HCT116 (cell line): ENCODE measurements at regions not wholly inside any gene's neighbourhood (a gene's known extent, or its start where the extent isn't known, plus 50 kb on each side); places are given as distances from the start of the nearest gene placed in this dataset.

Experiments used
- ATAC-seq: fragments of 200-7000 bp; cut with Tn5 transposase; 2 replicates; pipeline ENCODE4 v1.9.1; 2020; ENCODE audit warnings: mild to moderate bottlenecking, moderate library complexity
- BruUV-seq: library from RNA; stranded (reverse); fragments of 400-500 nt; replicated peaks from 2 replicates; lab custom pipeline; 2021; lab: Mats Ljungman, UMichigan
- CTCF ChIA-PET: fragments of 300-600 bp; sonication (Branson Sonifier 250); formaldehyde crosslinking; loops from one replicate; lab custom pipeline; 2021; ENCODE audit warnings: antibody characterized with exemption; lab: Charles Lee
- POLR2A ChIA-PET: fragments of 300-600, 350-600 bp; sonication (Branson Sonifier 250); formaldehyde crosslinking; loops from one replicate; lab custom pipeline; 2021; ENCODE audit warnings: antibody characterized with exemption; lab: Charles Lee
- RAD21 ChIA-PET, 2 experiments: fragments of 300-600 bp; sonication (Branson Sonifier 250); formaldehyde crosslinking; loops; one replicate each; lab custom pipeline; 2023; ENCODE audit warnings: low total read pairs in 2 of 2; ENCODE audit not compliant: uncharacterized antibody in 2 of 2, unreplicated experiment in 2 of 2, low non-redundant PET in 1 of 2; lab: Charles Lee
- DNase-seq: peaks from one replicate; pipeline ENCODE4 v3.0.0-alpha.2; 2010; ENCODE audit warnings: low read depth, low spot score
- H2AFZ ChIP-seq: fragments of 200-600 bp; shearing (Covaris generic), sonication (generic); 2 replicates; pipeline ENCODE4 v1.6.1; 2017; ENCODE audit warnings: low read depth, mixed run types, mixed read lengths, antibody characterized with exemption, low read length; ENCODE audit not compliant: poor library complexity, severe bottlenecking
- H3K27ac ChIP-seq: 2 replicates; pipeline ENCODE4 v1.5.1; 2012; ENCODE audit warnings: low read depth, low read length
- H3K27me3 ChIP-seq: fragments of 200-600 bp; sonication (generic); 2 replicates; pipeline ENCODE4 v1.6.1; 2016; ENCODE audit warnings: mixed run types, low read length, mixed read lengths; ENCODE audit not compliant: insufficient read depth
- H3K36me3 ChIP-seq, 2 experiments: fragments of 200-500 bp in 1 of 2; fragments of 200-600 bp in 1 of 2; sonication (Bioruptor generic) in 1 of 2; sonication (generic) in 1 of 2; 2 replicates each; pipeline versions ENCODE4 v1.5.1 to v1.6.1; 2014 to 2016; ENCODE audit warnings: low read length in 2 of 2, inconsistent platforms in 1 of 2, mixed read lengths in 1 of 2, mixed run types in 1 of 2; ENCODE audit not compliant: insufficient read depth in 2 of 2, control insufficient read depth in 1 of 2
- H3K4me1 ChIP-seq, 2 experiments: fragments of 200-600 bp in 1 of 2; sonication (generic) in 1 of 2; 2 replicates each; pipeline versions ENCODE4 v1.5.1 to v1.6.1; 2012 to 2017; ENCODE audit warnings: low read length in 2 of 2, inconsistent platforms in 1 of 2, mild to moderate bottlenecking in 1 of 2, mixed read lengths in 1 of 2, mixed run types in 1 of 2, moderate library complexity in 1 of 2; ENCODE audit not compliant: insufficient read depth in 2 of 2, control insufficient read depth in 1 of 2
- H3K4me2 ChIP-seq: fragments of 200-600 bp; sonication (generic); 2 replicates; pipeline ENCODE4 v1.6.1; 2017; ENCODE audit warnings: mixed run types, low read length, mixed read lengths
- H3K4me3 ChIP-seq, 2 experiments: fragments of 200-600 bp in 1 of 2; sonication (generic) in 1 of 2; replicated peaks in 1 of 2; 2 replicates each; pipeline ENCODE4 v1.5.1; 2011 to 2016; ENCODE audit warnings: low read length in 2 of 2, control low read depth in 1 of 2, low read depth in 1 of 2, mild to moderate bottlenecking in 1 of 2, mixed read lengths in 1 of 2, mixed run types in 1 of 2
- H3K79me2 ChIP-seq: fragments of 200-600 bp; sonication (generic); 2 replicates; pipeline ENCODE4 v1.6.1; 2017; ENCODE audit warnings: mild to moderate bottlenecking, mixed run types, low read length, moderate library complexity, mixed read lengths; ENCODE audit not compliant: insufficient read depth
- H3K9ac ChIP-seq: fragments of 200-600 bp; sonication (generic); 2 replicates; pipeline ENCODE4 v1.6.1; 2016; ENCODE audit warnings: low read length, mixed read lengths
- H3K9me2 ChIP-seq: fragments of 200-600 bp; sonication (generic), shearing (Covaris generic); 2 replicates; pipeline ENCODE4 v1.6.1; 2017; ENCODE audit warnings: mixed run types, mild to moderate bottlenecking, moderate library complexity; ENCODE audit not compliant: insufficient read depth
- H3K9me3 ChIP-seq, 2 experiments: fragments of 200-500 bp in 1 of 2; fragments of 200-600 bp in 1 of 2; sonication (Bioruptor generic) in 1 of 2; sonication (generic) in 1 of 2; 2 replicates each; pipeline ENCODE4 v1.6.1; 2014 to 2017; ENCODE audit warnings: low read length in 2 of 2, mixed read lengths in 2 of 2, inconsistent platforms in 1 of 2, low read depth in 1 of 2, mild to moderate bottlenecking in 1 of 2, mixed run types in 1 of 2, moderate library complexity in 1 of 2; ENCODE audit not compliant: control insufficient read depth in 1 of 2, insufficient read depth in 1 of 2
- H4K20me1 ChIP-seq: fragments of 200-600 bp; sonication (generic), shearing (Covaris generic); 2 replicates; pipeline ENCODE4 v1.6.1; 2017; ENCODE audit warnings: mixed run types, mild to moderate bottlenecking, moderate library complexity; ENCODE audit not compliant: insufficient read depth
- EGR1 ChIP-seq: IDR thresholded peaks from 2 replicates; pipeline ENCODE4 v1.6.1; 2012; ENCODE audit warnings: low read depth
- EZH2phosphoT487 ChIP-seq: fragments of 200-600 bp; IDR thresholded peaks from 2 replicates; pipeline ENCODE4 v1.6.1; 2018; ENCODE audit warnings: antibody characterized with exemption, borderline replicate concordance
- JUND ChIP-seq: IDR thresholded peaks from 2 replicates; pipeline ENCODE4 v1.6.1; 2012
- MAX ChIP-seq: IDR thresholded peaks from 2 replicates; pipeline ENCODE4 v1.6.1; 2012
- POLR2A ChIP-seq: IDR thresholded peaks from 2 replicates; pipeline ENCODE4 v1.7.0; 2011; ENCODE audit warnings: borderline replicate concordance; ENCODE audit not compliant: insufficient read depth, insufficient read length; ENCODE audit errors: extremely low read depth
- RAD21 ChIP-seq: IDR thresholded peaks from 2 replicates; pipeline ENCODE4 v1.6.1; 2012; ENCODE audit warnings: low read depth, mild to moderate bottlenecking
- SP1 ChIP-seq: IDR thresholded peaks from 2 replicates; pipeline ENCODE4 v1.6.1; 2012; ENCODE audit warnings: low read depth
- ZBTB33 ChIP-seq: IDR thresholded peaks from 2 replicates; pipeline ENCODE4 v1.6.1; 2011; ENCODE audit warnings: mild to moderate bottlenecking, low read length, moderate library complexity; ENCODE audit not compliant: insufficient replicate concordance; ENCODE audit errors: extremely low read depth
- ZFX ChIP-seq: fragments of 450-650 bp; IDR thresholded peaks from 2 replicates; pipeline ENCODE4 v1.6.1; 2017
- intact Hi-C: fragments of 100-400 bp; cut with micrococcal nuclease; formaldehyde crosslinking; loops from 2 replicates; pipeline ENCODE4 v1.10.0; 2022

- ATAC-seq (no peak), DNase-seq (no peak)
- Histone ChIP-seq H3K27me3 (no peaks in the 10 kb centered on the region), H3K36me3 (no peaks in the 10 kb centered on the region), H3K9ac (no peak overlapping the region), H3K4me1 (no peaks in the 10 kb centered on the region), H3K27ac (no peak overlapping the region), H3K4me3 (no peak overlapping the region), H4K20me1 (no peaks in the 10 kb centered on the region), H3K9me3 (peaks cover 7 to 13% of the 10 kb centered on the region in 2 experiments; a peak in 2 of 4 replicates), H2AFZ (no peak overlapping the region), H3K4me2 (no peak overlapping the region), H3K9me2 (no peaks in the 10 kb centered on the region), H3K79me2 (no peaks in the 10 kb centered on the region)
- RAD21 ChIA-PET: no interaction called here
- POLR2A ChIA-PET: no interaction called here
- intact Hi-C loops: no loop called here
- TF ChIP-seq JUND: no peak
- TF ChIP-seq RAD21: no peak
- TF ChIP-seq MAX: no peak
- no peak for TF ChIP-seq EGR1
- TF ChIP-seq ZFX: no peak
- no TSS peak for BruUV-seq
- CTCF ChIA-PET: no interaction called here
These were observed 65.2 kb downstream of the COPS8 start for GRCh38 chr2:237150831-237151375.

- Histone ChIP-seq H3K4me2 (no peak overlapping the region), H3K36me3 (no peaks in the 10 kb centered on the region), H3K9me2 (no peaks in the 10 kb centered on the region), H3K4me3 (no peak overlapping the region), H3K4me1 (no peaks in the 10 kb centered on the region), H3K9me3 (peaks cover 7 to 8% of the 10 kb centered on the region in 2 experiments; a peak in 2 of 4 replicates), H3K27me3 (no peaks in the 10 kb centered on the region), H2AFZ (no peak overlapping the region), H3K27ac (no peak overlapping the region), H4K20me1 (no peaks in the 10 kb centered on the region), H3K79me2 (no peaks in the 10 kb centered on the region), H3K9ac (no peak overlapping the region)
- TF ChIP-seq MAX: no peak
- TF ChIP-seq POLR2A: no peak
- no peak for TF ChIP-seq ZBTB33
- no peak for TF ChIP-seq SP1
- no peak for TF ChIP-seq EZH2phosphoT487
- POLR2A ChIA-PET: no interaction called here
- ATAC-seq: no peak
- CTCF ChIA-PET: no interaction called here
- no peak for DNase-seq
- intact Hi-C loops: no loop called here
- BruUV-seq: no TSS peak
- RAD21 ChIA-PET: no interaction called here
These were observed 66.7 kb downstream of the COPS8 start for GRCh38 chr2:237152361-237152760.
